Medulla oblongata (tissue), 1 donor: ENCODE measurements at regions not wholly inside any gene's neighbourhood (a gene's known extent, or its start where the extent isn't known, plus 50 kb on each side); places are given as distances from the start of the nearest gene placed in this dataset.

Source experiments
- DNase-seq: peaks from one replicate; pipeline ENCODE4 v3.0.0-alpha.2; 2015; ENCODE audit errors: extremely low spot score

DNA sequence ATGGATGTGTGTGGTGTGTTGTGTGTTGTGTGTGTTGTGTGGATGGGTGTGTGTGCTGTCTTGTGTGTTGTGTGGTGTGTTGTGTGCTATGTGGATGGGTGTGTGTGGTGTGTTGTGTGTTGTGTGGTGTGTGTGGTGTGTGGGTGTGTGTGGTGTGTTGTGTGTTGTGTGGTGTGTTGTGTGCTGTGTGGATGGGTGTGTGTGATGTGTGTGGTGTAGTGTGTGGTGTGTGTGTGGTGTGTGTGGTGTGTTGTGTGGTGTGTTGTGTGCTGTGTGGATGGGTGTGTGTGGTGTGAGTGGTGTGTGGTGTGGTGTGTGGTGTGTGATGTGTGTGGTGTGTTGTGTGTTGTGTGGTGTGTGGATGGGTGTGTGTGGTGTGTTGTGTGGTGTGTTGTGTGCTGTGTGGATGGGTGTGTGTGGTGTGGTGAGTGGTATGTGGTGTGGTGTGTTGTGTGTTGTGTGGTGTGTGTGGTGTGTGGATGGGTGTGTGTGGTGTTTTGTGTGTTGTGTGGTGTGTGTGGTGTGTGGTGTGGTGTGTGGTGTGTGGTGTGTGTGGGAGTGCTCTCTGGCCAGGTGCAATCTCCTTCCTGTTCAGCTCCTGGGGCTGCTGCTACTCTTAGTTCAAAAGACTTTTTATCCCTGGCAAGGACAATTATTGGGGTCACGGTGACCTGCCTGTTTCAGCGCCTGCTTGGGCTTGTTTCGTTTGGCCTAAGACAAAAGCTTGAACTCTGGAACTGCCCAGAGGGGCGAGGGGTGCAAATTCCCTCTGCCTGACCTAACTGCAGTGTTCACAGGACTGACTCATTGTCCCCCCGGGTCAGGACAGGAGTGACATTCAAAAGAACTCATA is 101.1 kb downstream of the UBIAD1 start:
- no peak for DNase-seq

- no peak for DNase-seq
Observed at GRCh38 chr1:11374748-11375110, 101.7 kb downstream of the UBIAD1 start.

GRCh38 chr1:11377001-11377583 is 101.9 kb upstream of the DISP3 start:
- no peak for DNase-seq

DNA sequence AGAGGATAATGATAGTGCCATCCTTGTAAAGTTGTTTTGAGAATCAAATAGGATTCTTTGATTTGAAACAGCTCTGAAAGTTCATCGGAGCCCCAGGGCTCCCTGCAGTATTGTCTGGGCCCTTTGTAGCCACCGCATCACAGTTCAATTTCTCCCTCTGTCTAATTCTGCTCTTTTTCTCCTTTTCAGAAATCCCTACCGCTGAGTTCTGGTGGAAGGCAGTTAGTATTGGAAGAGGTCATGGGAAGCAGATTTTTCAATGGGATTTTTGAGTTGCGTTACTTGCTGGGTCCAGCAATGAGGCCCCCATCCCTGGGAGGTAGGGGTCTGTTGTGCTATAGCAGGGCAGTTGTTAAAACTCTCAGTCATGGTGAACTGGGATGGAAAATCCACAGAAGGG is 101.0 kb upstream of the DISP3 start:
- no peak for DNase-seq

GRCh38 chr1:11379851-11380250 is 99.1 kb upstream of the DISP3 start:
- no peak for DNase-seq

- DNase-seq, result no peak
Observed at GRCh38 chr1:11380500-11380899, 98.5 kb upstream of the DISP3 start.

DNA sequence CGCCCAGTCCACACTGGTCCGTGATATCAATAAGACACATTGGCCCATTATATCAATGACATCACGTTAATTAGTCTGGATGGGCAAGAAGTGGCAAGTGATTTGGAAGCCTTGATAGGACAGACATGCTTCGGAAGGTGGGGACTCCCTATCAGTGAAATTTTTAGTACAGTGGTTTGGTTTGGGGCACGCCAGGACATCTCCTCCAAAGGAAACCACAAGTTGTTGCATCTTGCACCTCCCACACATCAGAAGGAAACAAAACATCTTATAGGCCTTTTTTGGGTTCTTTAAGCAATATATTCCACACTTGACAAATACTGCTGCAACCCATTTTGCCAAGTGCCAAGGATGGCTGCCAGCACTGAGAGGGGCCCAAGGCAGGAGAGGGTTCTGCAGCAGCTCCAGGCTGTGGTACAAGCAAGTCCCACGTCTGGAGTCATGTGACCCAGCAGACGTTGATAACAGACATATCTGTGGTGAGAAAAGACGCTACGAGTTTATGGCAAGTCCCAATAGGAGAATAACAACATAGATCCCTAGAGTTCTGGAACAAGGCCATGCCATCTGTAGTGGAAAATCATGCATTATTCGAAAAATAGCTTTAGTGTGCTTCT is 95.3 kb upstream of the DISP3 start:
- DNase-seq, result no peak

DNA sequence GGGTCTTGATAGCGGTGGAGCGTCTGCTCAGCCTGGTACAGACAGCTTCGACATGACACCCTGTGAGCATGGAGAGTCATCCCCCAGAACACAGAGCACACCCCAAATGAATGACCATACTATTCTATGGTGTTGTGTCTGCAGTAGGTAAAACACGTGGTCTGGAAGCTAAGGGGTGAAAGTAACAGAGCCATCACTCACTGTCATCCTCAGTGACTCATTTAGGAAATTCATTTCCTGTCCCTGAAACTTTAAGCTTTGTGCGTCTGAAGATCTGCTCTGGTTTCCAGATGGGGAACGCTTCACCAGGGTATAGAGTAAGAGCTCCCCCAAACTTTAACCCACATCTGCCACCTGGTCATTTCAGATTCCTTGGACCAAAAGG is 94.8 kb upstream of the DISP3 start:
- DNase-seq, result no peak

GRCh38 chr1:11387829-11388228 is 91.1 kb upstream of the DISP3 start:
- DNase-seq, result no peak

DNA sequence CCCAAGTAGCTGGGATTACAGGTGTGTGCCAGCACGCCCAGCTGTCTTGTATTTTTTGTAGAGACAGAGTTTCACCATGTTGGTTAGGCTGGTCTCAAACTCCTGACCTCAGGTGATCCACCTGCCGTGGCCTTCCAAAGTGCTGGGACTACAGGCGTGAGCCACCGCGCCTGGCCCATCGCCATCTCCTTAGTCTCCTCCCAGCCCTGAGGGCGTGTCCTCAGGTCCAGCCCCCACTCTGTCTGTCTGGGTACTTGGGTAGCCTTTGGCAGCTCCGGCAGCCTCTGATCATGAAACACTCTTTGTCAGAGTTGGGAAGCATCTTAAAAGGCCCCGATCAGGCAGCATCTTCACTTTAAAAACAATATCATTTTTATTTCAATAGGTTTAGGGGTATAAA is 90.3 kb upstream of the DISP3 start:
- no peak for DNase-seq

DNA sequence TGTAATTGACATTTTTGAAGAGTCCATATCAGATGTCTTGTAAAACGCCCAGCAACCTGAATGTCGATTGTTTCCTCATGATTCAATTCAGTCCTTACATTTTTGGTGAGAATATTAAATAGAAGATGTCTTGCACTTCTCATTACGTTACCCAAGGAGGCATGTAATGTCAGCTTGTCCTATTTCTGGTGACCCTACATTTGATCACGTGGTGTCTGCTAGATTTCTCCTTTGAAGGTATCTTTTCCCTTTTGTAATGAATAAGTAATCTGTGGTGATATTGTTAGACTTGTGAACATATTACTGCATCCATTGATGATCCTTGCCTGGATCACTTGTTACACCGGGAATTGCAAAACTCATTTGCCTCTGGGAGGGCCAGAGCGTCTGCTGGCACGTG is 87.6 kb upstream of the DISP3 start:
- no peak for DNase-seq

- peak; percentile 20 for DNase-seq
Observed at GRCh38 chr1:11391886-11392285, 87.1 kb upstream of the DISP3 start.

- DNase-seq, result no peak
Observed at GRCh38 chr1:11394592-11395245, 84.2 kb upstream of the DISP3 start.

GRCh38 chr1:11395616-11396015 is 83.3 kb upstream of the DISP3 start:
- DNase-seq, result no peak

DNA sequence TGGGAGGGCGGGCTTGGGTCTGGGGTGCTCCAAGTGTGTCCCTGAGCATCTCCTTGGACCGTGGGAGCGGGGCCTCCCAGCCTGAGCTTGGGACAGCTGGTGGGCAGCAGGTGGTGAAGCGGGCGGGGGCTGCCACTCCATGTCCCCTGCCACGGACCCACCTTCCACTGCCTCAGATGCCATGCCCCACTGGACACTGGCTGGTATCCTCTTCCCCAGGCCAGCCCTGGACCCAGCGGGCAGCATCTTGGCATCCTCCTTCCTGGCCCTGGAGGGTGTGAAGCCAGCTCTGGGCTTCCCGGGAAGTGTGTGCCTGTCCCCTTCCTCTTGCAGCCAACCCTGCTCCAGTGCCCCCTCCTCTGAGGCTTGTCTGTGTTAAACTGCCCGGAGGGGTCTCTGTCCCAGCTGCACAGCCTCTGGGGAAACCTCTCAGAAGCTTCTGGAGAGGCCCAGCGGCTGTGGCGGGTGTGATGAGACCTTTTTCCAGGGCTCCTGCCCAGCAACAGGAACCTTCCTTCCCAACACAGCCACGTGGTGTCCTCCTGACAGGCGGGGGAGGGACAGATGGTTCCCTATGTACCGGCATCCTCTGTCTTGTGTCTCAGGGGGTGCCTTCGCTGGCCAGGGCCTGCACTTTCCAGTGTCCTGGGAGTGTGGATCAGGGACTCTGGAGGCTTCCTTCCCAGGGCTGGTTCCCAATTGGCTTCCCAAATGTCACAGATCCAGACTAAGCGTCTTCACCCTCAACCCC is 81.6 kb upstream of the DISP3 start:
- no peak for DNase-seq

DNA sequence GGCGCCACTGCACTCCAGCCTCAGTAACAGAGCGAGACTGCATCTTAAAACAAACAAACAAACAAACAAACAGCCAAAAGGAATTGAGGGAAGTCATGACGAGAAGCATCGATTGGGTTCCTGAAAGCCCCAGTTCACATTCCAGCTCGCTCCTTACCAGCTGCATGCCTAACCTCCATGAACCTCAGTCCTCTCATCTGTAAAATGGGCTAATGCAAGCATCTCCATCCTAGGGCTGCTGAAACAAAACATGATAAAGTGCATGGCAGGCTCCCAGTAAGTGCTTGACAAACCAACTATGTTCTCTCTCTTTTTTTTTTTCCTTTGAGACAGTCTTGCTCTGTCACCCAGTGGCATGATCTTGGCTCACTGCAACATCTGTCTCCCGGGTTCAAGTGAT is 79.7 kb upstream of the DISP3 start:
- no peak for DNase-seq

GRCh38 chr1:11400155-11400554 is 78.8 kb upstream of the DISP3 start:
- DNase-seq, result no peak

- no peak for DNase-seq
Observed at GRCh38 chr1:11400567-11400966, 78.4 kb upstream of the DISP3 start.

DNA sequence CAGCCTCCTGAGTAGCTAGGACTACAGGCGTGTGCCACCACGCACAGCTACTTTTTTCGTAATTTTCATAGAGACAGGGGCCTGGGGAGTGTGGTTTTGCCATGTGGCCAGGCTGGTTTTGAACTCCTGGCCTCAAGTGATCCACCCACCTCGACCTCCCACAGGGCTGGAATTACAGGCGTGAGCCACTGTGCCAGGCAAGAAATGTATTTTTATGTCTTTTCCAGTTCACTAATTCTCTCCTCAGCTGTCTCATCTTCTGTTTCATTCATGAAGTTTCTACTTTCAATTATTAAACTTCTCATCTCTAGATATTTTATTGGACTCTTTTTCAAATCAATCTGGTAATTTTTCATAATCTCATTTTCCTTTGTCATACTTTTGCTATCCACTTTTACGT is 72.1 kb upstream of the DISP3 start:
- no peak for DNase-seq

GRCh38 chr1:11407301-11407994 is 71.5 kb upstream of the DISP3 start:
- DNase-seq, result no peak

DNA sequence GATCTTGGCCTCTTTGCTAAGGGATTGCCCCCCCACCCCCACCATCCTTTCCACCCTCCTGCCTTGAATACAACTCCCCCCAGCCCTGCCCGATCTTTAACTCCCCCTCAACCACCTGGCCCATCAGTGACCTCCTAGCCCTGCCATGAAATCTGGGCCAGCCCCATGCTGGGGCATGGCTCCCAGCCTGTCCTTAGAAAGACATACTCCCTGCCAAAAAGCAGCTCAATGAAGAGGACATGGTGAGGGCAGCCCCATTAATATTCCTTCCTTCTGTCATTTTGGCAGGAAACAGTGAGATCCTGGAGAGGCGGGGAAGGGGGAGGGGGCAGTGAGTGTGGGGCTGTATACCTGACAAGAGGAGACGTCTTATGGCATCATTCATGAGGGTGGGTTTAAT is 66.8 kb upstream of the DISP3 start:
- DNase-seq, result peak; percentile 8
